ENCODE measurements at regions not wholly inside any gene's neighbourhood (a gene's known extent, or its start where the extent isn't known, plus 50 kb on each side); places are given as distances from the start of the nearest gene placed in this dataset.
"Not testable (repeated sequence)": the region's sequence is repeated elsewhere in the genome, so short reads cannot be mapped to it uniquely, and the experiment has no call there.

- H3K4me3 ChIP-seq (ENCODE audit: low read depth in 2 of 2, low read length in 2 of 2) = no peak overlapping the region
- ChIA-PET CTCF (no interaction called here), POLR2A (no interaction called here)
- TF ChIP-seq POLR2AphosphoS5 (IDR thresholded peaks at IDR 0.05; ENCODE audit: low read depth, low read length) = no peak
- no peak for TF ChIP-seq TCF7L2 (IDR thresholded peaks at IDR 0.05; ENCODE audit: low read depth, low read length)
- H3K36me3 ChIP-seq (ENCODE audit: control insufficient read depth, insufficient read depth, low read length) = no peaks in the 10 kb centered on the region
- no peak for DNase-seq (ENCODE audit: low read depth, low spot score)
- no peak for ATAC-seq
- no peaks in the 10 kb centered on the region for H3K4me1 ChIP-seq (ENCODE audit: control insufficient read depth, insufficient read depth, low read length)
- H3K27ac ChIP-seq (ENCODE audit: low read length) = no peak overlapping the region
- intact Hi-C loops (cut with micrococcal nuclease; ENCODE audit: unreplicated experiment) = no loop called here
- no peaks in the 10 kb centered on the region for H3K9me3 ChIP-seq (ENCODE audit: control insufficient read depth, insufficient read depth, low read depth, low read length)
- in situ Hi-C loops (cut with HindIII; ENCODE audit: low pct_unique_long_range_greater_than_20kb, low sequenced_read_pairs) = no loop called here
- BruUV-seq (replicated peaks) = no TSS peak
- no peaks in the 10 kb centered on the region for H3K27me3 ChIP-seq (ENCODE audit: control insufficient read depth, insufficient read depth, low read length)
Measured at GRCh38 chr12:11987901-11988300, 82.8 kb upstream of the BCL2L14 start.

- Histone ChIP-seq H3K4me1 (ENCODE audit: control insufficient read depth, insufficient read depth, low read length) (no peaks in the 10 kb centered on the region), H3K27ac (ENCODE audit: low read length) (no peak overlapping the region), H3K36me3 (ENCODE audit: control insufficient read depth, insufficient read depth, low read length) (no peaks in the 10 kb centered on the region), H3K27me3 (ENCODE audit: control insufficient read depth, insufficient read depth, low read length) (no peaks in the 10 kb centered on the region), H3K9me3 (ENCODE audit: control insufficient read depth, insufficient read depth, low read depth, low read length) (no peaks in the 10 kb centered on the region), H3K4me3 (ENCODE audit: low read depth in 2 of 2, low read length in 2 of 2) (no peak overlapping the region)
- no TSS peak for BruUV-seq (replicated peaks)
- ChIA-PET POLR2A (no interaction called here), CTCF (no interaction called here)
- DNase-seq (ENCODE audit: low read depth, low spot score) = no peak
- TF ChIP-seq POLR2AphosphoS5 (IDR thresholded peaks at IDR 0.05; ENCODE audit: low read depth, low read length) (no peak), TCF7L2 (IDR thresholded peaks at IDR 0.05; ENCODE audit: low read depth, low read length) (no peak)
- in situ Hi-C loops (cut with HindIII; ENCODE audit: low pct_unique_long_range_greater_than_20kb, low sequenced_read_pairs) (no loop called here), intact Hi-C loops (cut with micrococcal nuclease; ENCODE audit: unreplicated experiment) (no loop called here)
- ATAC-seq = no peak
Measured at GRCh38 chr12:11991604-11992003, 79.1 kb upstream of the BCL2L14 start.

- Histone ChIP-seq H3K4me3 (ENCODE audit: low read depth in 2 of 2, low read length in 2 of 2) (no peak overlapping the region), H3K27me3 (ENCODE audit: control insufficient read depth, insufficient read depth, low read length) (no peaks in the 10 kb centered on the region), H3K36me3 (ENCODE audit: control insufficient read depth, insufficient read depth, low read length) (no peaks in the 10 kb centered on the region), H3K4me1 (ENCODE audit: control insufficient read depth, insufficient read depth, low read length) (no peaks in the 10 kb centered on the region), H3K27ac (ENCODE audit: low read length) (no peak overlapping the region), H3K9me3 (ENCODE audit: control insufficient read depth, insufficient read depth, low read depth, low read length) (no peaks in the 10 kb centered on the region)
- ATAC-seq = no peak
- in situ Hi-C loops (cut with HindIII; ENCODE audit: low pct_unique_long_range_greater_than_20kb, low sequenced_read_pairs) = no loop called here
- BruUV-seq (replicated peaks) = no TSS peak
- ChIA-PET CTCF (interaction anchor here (0.7 kb wide), 1 partner anchor 11 kb away, joined by 3 read pairs; no protein-coding TSS in a partner anchor), POLR2A (no interaction called here)
- TF ChIP-seq CTCF (IDR thresholded peaks at IDR 0.05) (no peak), REST (IDR thresholded peaks at IDR 0.05; ENCODE audit: insufficient read depth in 1 of 2, low read depth in 2 of 2, low read length in 1 of 2) (no peak), TCF7L2 (IDR thresholded peaks at IDR 0.05; ENCODE audit: low read depth, low read length) (no peak), POLR2AphosphoS5 (IDR thresholded peaks at IDR 0.05; ENCODE audit: low read depth, low read length) (no peak), SIN3A (IDR thresholded peaks at IDR 0.05; ENCODE audit: borderline replicate concordance, insufficient read depth, low read depth, low read length) (no peak)
- no peak for DNase-seq (ENCODE audit: low read depth, low spot score)
- intact Hi-C loops (cut with micrococcal nuclease; ENCODE audit: unreplicated experiment) = no loop called here
Measured at GRCh38 chr12:11992515-11992914, 78.2 kb upstream of the BCL2L14 start.

GRCh38 chr12:11998307-11998943 lies 72.3 kb upstream of the BCL2L14 start:
- H3K9me3 ChIP-seq (ENCODE audit: control insufficient read depth, insufficient read depth, low read depth, low read length); POLR2A ChIA-PET; H3K27ac ChIP-seq (ENCODE audit: low read length); H3K27me3 ChIP-seq (ENCODE audit: control insufficient read depth, insufficient read depth, low read length); in situ Hi-C loops (cut with HindIII; ENCODE audit: low pct_unique_long_range_greater_than_20kb, low sequenced_read_pairs); H3K36me3 ChIP-seq (ENCODE audit: control insufficient read depth, insufficient read depth, low read length); BruUV-seq (replicated peaks); CTCF ChIA-PET; ATAC-seq; intact Hi-C loops (cut with micrococcal nuclease; ENCODE audit: unreplicated experiment); H3K4me1 ChIP-seq (ENCODE audit: control insufficient read depth, insufficient read depth, low read length); H3K4me3 ChIP-seq (ENCODE audit: low read depth in 2 of 2, low read length in 2 of 2); DNase-seq (ENCODE audit: low read depth, low spot score): not testable (repeated sequence)

All from Panc1 (cell line).